ENCODE measurements at regions not wholly inside any gene's neighbourhood (a gene's known extent, or its start where the extent isn't known, plus 50 kb on each side); places are given as distances from the start of the nearest gene placed in this dataset.

- no peak for DNase-seq
- Histone ChIP-seq H3K4me3 (ENCODE audit: insufficient read depth, low read depth, low read length, poor library complexity, severe bottlenecking) (no peak overlapping the region), H3K9me3 (ENCODE audit: control insufficient read depth, low read length) (no peaks in the 10 kb centered on the region), H3K4me1 (ENCODE audit: control insufficient read depth, insufficient read depth, low read length, poor library complexity, severe bottlenecking) (no peaks in the 10 kb centered on the region), H3K27ac (ENCODE audit: insufficient read depth, low read length, poor library complexity, severe bottlenecking) (no peak overlapping the region), H3K36me3 (ENCODE audit: control insufficient read depth, insufficient read depth, low read length) (no peaks in the 10 kb centered on the region), H3K27me3 (replicated peaks; ENCODE audit: control insufficient read depth, insufficient read depth, low read length, poor library complexity, severe bottlenecking) (no peaks in the 10 kb centered on the region)
Observed at GRCh38 chr22:48154169-48154942, 1391.9 kb downstream of the TBC1D22A start.

GRCh38 chr22:48153726-48154125 is 1391.3 kb downstream of the TBC1D22A start:
- H3K4me1 ChIP-seq (ENCODE audit: control insufficient read depth, insufficient read depth, low read length, poor library complexity, severe bottlenecking), result no peaks in the 10 kb centered on the region
- H3K4me3 ChIP-seq (ENCODE audit: insufficient read depth, low read depth, low read length, poor library complexity, severe bottlenecking), result no peak overlapping the region
- DNase-seq, result no peak
- H3K27ac ChIP-seq (ENCODE audit: insufficient read depth, low read length, poor library complexity, severe bottlenecking), result no peak overlapping the region
- no peaks in the 10 kb centered on the region for H3K36me3 ChIP-seq (ENCODE audit: control insufficient read depth, insufficient read depth, low read length)
- H3K27me3 ChIP-seq (replicated peaks; ENCODE audit: control insufficient read depth, insufficient read depth, low read length, poor library complexity, severe bottlenecking), result no peaks in the 10 kb centered on the region
- no peaks in the 10 kb centered on the region for H3K9me3 ChIP-seq (ENCODE audit: control insufficient read depth, low read length)

- Histone ChIP-seq H3K36me3 (ENCODE audit: control insufficient read depth, insufficient read depth, low read length) (no peaks in the 10 kb centered on the region), H3K4me3 (ENCODE audit: insufficient read depth, low read depth, low read length, poor library complexity, severe bottlenecking) (no peak overlapping the region), H3K9me3 (ENCODE audit: control insufficient read depth, low read length) (no peaks in the 10 kb centered on the region), H3K4me1 (ENCODE audit: control insufficient read depth, insufficient read depth, low read length, poor library complexity, severe bottlenecking) (no peaks in the 10 kb centered on the region), H3K27me3 (replicated peaks; ENCODE audit: control insufficient read depth, insufficient read depth, low read length, poor library complexity, severe bottlenecking) (no peaks in the 10 kb centered on the region), H3K27ac (ENCODE audit: insufficient read depth, low read length, poor library complexity, severe bottlenecking) (no peak overlapping the region)
- no peak for DNase-seq
Observed at GRCh38 chr22:48152916-48153315, 1390.5 kb downstream of the TBC1D22A start.

GRCh38 chr22:48152164-48152775 is 1389.8 kb downstream of the TBC1D22A start:
- H3K4me1 ChIP-seq (ENCODE audit: control insufficient read depth, insufficient read depth, low read length, poor library complexity, severe bottlenecking), result no peaks in the 10 kb centered on the region
- H3K9me3 ChIP-seq (ENCODE audit: control insufficient read depth, low read length), result no peaks in the 10 kb centered on the region
- no peak overlapping the region for H3K27ac ChIP-seq (ENCODE audit: insufficient read depth, low read length, poor library complexity, severe bottlenecking)
- H3K4me3 ChIP-seq (ENCODE audit: insufficient read depth, low read depth, low read length, poor library complexity, severe bottlenecking), result no peak overlapping the region
- no peaks in the 10 kb centered on the region for H3K27me3 ChIP-seq (replicated peaks; ENCODE audit: control insufficient read depth, insufficient read depth, low read length, poor library complexity, severe bottlenecking)
- no peak for DNase-seq
- no peaks in the 10 kb centered on the region for H3K36me3 ChIP-seq (ENCODE audit: control insufficient read depth, insufficient read depth, low read length)

GRCh38 chr22:48151641-48152040 is 1389.2 kb downstream of the TBC1D22A start:
- H3K4me1 ChIP-seq (ENCODE audit: control insufficient read depth, insufficient read depth, low read length, poor library complexity, severe bottlenecking), result no peaks in the 10 kb centered on the region
- no peaks in the 10 kb centered on the region for H3K27me3 ChIP-seq (replicated peaks; ENCODE audit: control insufficient read depth, insufficient read depth, low read length, poor library complexity, severe bottlenecking)
- DNase-seq, result no peak
- H3K4me3 ChIP-seq (ENCODE audit: insufficient read depth, low read depth, low read length, poor library complexity, severe bottlenecking), result no peak overlapping the region
- H3K27ac ChIP-seq (ENCODE audit: insufficient read depth, low read length, poor library complexity, severe bottlenecking), result no peak overlapping the region
- H3K36me3 ChIP-seq (ENCODE audit: control insufficient read depth, insufficient read depth, low read length), result no peaks in the 10 kb centered on the region
- H3K9me3 ChIP-seq (ENCODE audit: control insufficient read depth, low read length), result no peaks in the 10 kb centered on the region

- Histone ChIP-seq H3K36me3 (ENCODE audit: control insufficient read depth, insufficient read depth, low read length) (no peaks in the 10 kb centered on the region), H3K4me3 (ENCODE audit: insufficient read depth, low read depth, low read length, poor library complexity, severe bottlenecking) (no peak overlapping the region), H3K27me3 (replicated peaks; ENCODE audit: control insufficient read depth, insufficient read depth, low read length, poor library complexity, severe bottlenecking) (no peaks in the 10 kb centered on the region), H3K9me3 (ENCODE audit: control insufficient read depth, low read length) (no peaks in the 10 kb centered on the region), H3K4me1 (ENCODE audit: control insufficient read depth, insufficient read depth, low read length, poor library complexity, severe bottlenecking) (no peaks in the 10 kb centered on the region), H3K27ac (ENCODE audit: insufficient read depth, low read length, poor library complexity, severe bottlenecking) (no peak overlapping the region)
- DNase-seq, result no peak
Observed at GRCh38 chr22:48147831-48148230, 1385.4 kb downstream of the TBC1D22A start.

- Histone ChIP-seq H3K9me3 (ENCODE audit: control insufficient read depth, low read length) (no peaks in the 10 kb centered on the region), H3K36me3 (ENCODE audit: control insufficient read depth, insufficient read depth, low read length) (no peaks in the 10 kb centered on the region), H3K4me1 (ENCODE audit: control insufficient read depth, insufficient read depth, low read length, poor library complexity, severe bottlenecking) (no peaks in the 10 kb centered on the region), H3K4me3 (ENCODE audit: insufficient read depth, low read depth, low read length, poor library complexity, severe bottlenecking) (no peak overlapping the region), H3K27ac (ENCODE audit: insufficient read depth, low read length, poor library complexity, severe bottlenecking) (no peak overlapping the region), H3K27me3 (replicated peaks; ENCODE audit: control insufficient read depth, insufficient read depth, low read length, poor library complexity, severe bottlenecking) (no peaks in the 10 kb centered on the region)
- DNase-seq, result no peak
Observed at GRCh38 chr22:48147404-48147803, 1385.0 kb downstream of the TBC1D22A start.

GRCh38 chr22:48146426-48146825 is 1384.0 kb downstream of the TBC1D22A start:
- Histone ChIP-seq H3K27ac (ENCODE audit: insufficient read depth, low read length, poor library complexity, severe bottlenecking) (no peak overlapping the region), H3K4me1 (ENCODE audit: control insufficient read depth, insufficient read depth, low read length, poor library complexity, severe bottlenecking) (no peaks in the 10 kb centered on the region), H3K27me3 (replicated peaks; ENCODE audit: control insufficient read depth, insufficient read depth, low read length, poor library complexity, severe bottlenecking) (no peaks in the 10 kb centered on the region), H3K36me3 (ENCODE audit: control insufficient read depth, insufficient read depth, low read length) (no peaks in the 10 kb centered on the region), H3K4me3 (ENCODE audit: insufficient read depth, low read depth, low read length, poor library complexity, severe bottlenecking) (no peak overlapping the region), H3K9me3 (ENCODE audit: control insufficient read depth, low read length) (no peaks in the 10 kb centered on the region)
- no peak for DNase-seq

GRCh38 chr22:48145738-48146137 is 1383.3 kb downstream of the TBC1D22A start:
- no peaks in the 10 kb centered on the region for H3K9me3 ChIP-seq (ENCODE audit: control insufficient read depth, low read length)
- no peaks in the 10 kb centered on the region for H3K27me3 ChIP-seq (replicated peaks; ENCODE audit: control insufficient read depth, insufficient read depth, low read length, poor library complexity, severe bottlenecking)
- H3K4me3 ChIP-seq (ENCODE audit: insufficient read depth, low read depth, low read length, poor library complexity, severe bottlenecking), result no peak overlapping the region
- no peak overlapping the region for H3K27ac ChIP-seq (ENCODE audit: insufficient read depth, low read length, poor library complexity, severe bottlenecking)
- H3K36me3 ChIP-seq (ENCODE audit: control insufficient read depth, insufficient read depth, low read length), result no peaks in the 10 kb centered on the region
- DNase-seq, result no peak
- no peaks in the 10 kb centered on the region for H3K4me1 ChIP-seq (ENCODE audit: control insufficient read depth, insufficient read depth, low read length, poor library complexity, severe bottlenecking)

GRCh38 chr22:48144318-48144717 is 1381.9 kb downstream of the TBC1D22A start:
- Histone ChIP-seq H3K4me3 (ENCODE audit: insufficient read depth, low read depth, low read length, poor library complexity, severe bottlenecking) (no peak overlapping the region), H3K27ac (ENCODE audit: insufficient read depth, low read length, poor library complexity, severe bottlenecking) (no peak overlapping the region), H3K36me3 (ENCODE audit: control insufficient read depth, insufficient read depth, low read length) (no peaks in the 10 kb centered on the region), H3K4me1 (ENCODE audit: control insufficient read depth, insufficient read depth, low read length, poor library complexity, severe bottlenecking) (no peaks in the 10 kb centered on the region), H3K9me3 (ENCODE audit: control insufficient read depth, low read length) (no peaks in the 10 kb centered on the region), H3K27me3 (replicated peaks; ENCODE audit: control insufficient read depth, insufficient read depth, low read length, poor library complexity, severe bottlenecking) (no peaks in the 10 kb centered on the region)
- DNase-seq, result no peak
